NCI-H1694 treated with DMSO at 0.1 percent for 48 hours (cell line): ENCODE measurements at regions not wholly inside any gene's neighbourhood (a gene's known extent, or its start where the extent isn't known, plus 50 kb on each side); places are given as distances from the start of the nearest gene placed in this dataset.
"Not testable (repeated sequence)": the region's sequence is repeated elsewhere in the genome, so short reads cannot be mapped to it uniquely, and the experiment has no call there.

Experiments used
- DNase-seq: peaks from one replicate; lab custom pipeline; 2025; lab: John Stamatoyannopoulos, UW

GRCh38 chr12:17097674-17098073 is 491.7 kb upstream of the LMO3 start:
- DNase-seq = no peak

- DNase-seq = no peak
Measured at GRCh38 chr12:17084831-17085230, 478.9 kb upstream of the LMO3 start.

GRCh38 chr12:17079251-17079909 is 473.4 kb upstream of the LMO3 start:
- no peak for DNase-seq

- no peak for DNase-seq
Measured at GRCh38 chr12:17077594-17077993, 471.6 kb upstream of the LMO3 start.

- DNase-seq = peak; percentile 83
Measured at GRCh38 chr12:17076811-17077210, 470.8 kb upstream of the LMO3 start.

- DNase-seq = peak; percentile 92
Measured at GRCh38 chr12:17076028-17076744, 470.2 kb upstream of the LMO3 start.

- DNase-seq = no peak
Measured at GRCh38 chr12:17064834-17065233, 458.9 kb upstream of the LMO3 start.

GRCh38 chr12:17062267-17063036 is 456.5 kb upstream of the LMO3 start:
- DNase-seq = no peak

GRCh38 chr12:17060260-17060659 is 454.3 kb upstream of the LMO3 start:
- no peak for DNase-seq

GRCh38 chr12:17056546-17056945 is 450.6 kb upstream of the LMO3 start:
- no peak for DNase-seq

- DNase-seq = no peak
Measured at GRCh38 chr12:17038923-17039322, 433.0 kb upstream of the LMO3 start.

- DNase-seq = no peak
Measured at GRCh38 chr12:17035372-17035771, 429.4 kb upstream of the LMO3 start.

GRCh38 chr12:17030338-17030737 is 424.4 kb upstream of the LMO3 start:
- no peak for DNase-seq

GRCh38 chr12:17028348-17028747 is 422.4 kb upstream of the LMO3 start:
- no peak for DNase-seq

- DNase-seq = not testable (repeated sequence)
Measured at GRCh38 chr12:17025424-17025823, 419.5 kb upstream of the LMO3 start.

GRCh38 chr12:17020765-17021164 is 414.8 kb upstream of the LMO3 start:
- peak; percentile 50 for DNase-seq

- no peak for DNase-seq
Measured at GRCh38 chr12:17017402-17017801, 411.4 kb upstream of the LMO3 start.

GRCh38 chr12:17016116-17016864 is 410.3 kb upstream of the LMO3 start:
- DNase-seq = no peak

- no peak for DNase-seq
Measured at GRCh38 chr12:17015501-17015900, 409.5 kb upstream of the LMO3 start.

- not testable (repeated sequence) for DNase-seq
Measured at GRCh38 chr12:17007442-17008040, 401.6 kb upstream of the LMO3 start.

GRCh38 chr12:16998538-16998937 is 392.6 kb upstream of the LMO3 start:
- DNase-seq = not testable (repeated sequence)

- no peak for DNase-seq
Measured at GRCh38 chr12:16984484-16984883, 378.5 kb upstream of the LMO3 start.
